ENCODE measurements at regions not wholly inside any gene's neighbourhood (a gene's known extent, or its start where the extent isn't known, plus 50 kb on each side); places are given as distances from the start of the nearest gene placed in this dataset.
A peak's percentile ranks its signal among the peaks of the same experiment; 100 is the strongest.

DNA sequence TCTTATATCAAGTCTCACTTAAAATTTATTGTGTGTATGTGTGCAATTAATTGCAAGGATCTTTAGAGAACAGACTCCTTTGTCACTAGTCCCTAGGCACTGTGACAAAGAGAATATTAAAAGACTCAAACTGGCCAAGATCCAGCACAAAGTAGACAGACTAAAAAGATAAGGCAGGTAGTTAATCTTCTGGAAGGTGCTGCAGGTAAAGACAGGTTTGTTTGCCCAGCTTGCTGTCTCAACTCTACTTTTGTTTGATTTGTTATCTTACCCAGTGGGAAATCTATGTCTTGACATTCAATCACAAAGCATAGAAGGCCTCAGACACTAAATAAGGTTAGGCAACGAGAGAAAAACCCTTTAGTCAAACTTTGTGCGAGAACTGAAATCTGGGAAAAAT is 807.9 kb upstream of the LRRN3 start:
- TF ChIP-seq CTCF (IDR thresholded peaks at IDR 0.05) (no peak), POLR2A (IDR thresholded peaks at IDR 0.05) (no peak), POLR2AphosphoS5 (IDR thresholded peaks at IDR 0.05) (peak; percentile 80)
